Ovary (tissue), 3 donors: ENCODE measurements at regions not wholly inside any gene's neighbourhood (a gene's known extent, or its start where the extent isn't known, plus 50 kb on each side); places are given as distances from the start of the nearest gene placed in this dataset.

Source experiments
- CTCF ChIP-seq, 3 donors: fragments of 450-650 bp in 2 of 3; fragments of 200-600 bp in 1 of 3; IDR thresholded peaks; one replicate each; pipeline versions ENCODE4 v1.5.1 to v1.8.0; 2016 to 2022; ENCODE audit warnings: antibody characterized with exemption in 3 of 3, mild to moderate bottlenecking in 1 of 3
- EP300 ChIP-seq: sonication (generic); formaldehyde crosslinking; IDR thresholded peaks from one replicate; pipeline ENCODE4 v1.6.1; 2017; ENCODE audit warnings: antibody characterized with exemption
- POLR2A ChIP-seq: fragments of 450-650 bp; IDR thresholded peaks from one replicate; pipeline ENCODE4 v1.6.1; 2017; ENCODE audit warnings: antibody characterized with exemption, mild to moderate bottlenecking, moderate library complexity
- donor health status: DM: no; HTN: no; CAD: no.

DNA sequence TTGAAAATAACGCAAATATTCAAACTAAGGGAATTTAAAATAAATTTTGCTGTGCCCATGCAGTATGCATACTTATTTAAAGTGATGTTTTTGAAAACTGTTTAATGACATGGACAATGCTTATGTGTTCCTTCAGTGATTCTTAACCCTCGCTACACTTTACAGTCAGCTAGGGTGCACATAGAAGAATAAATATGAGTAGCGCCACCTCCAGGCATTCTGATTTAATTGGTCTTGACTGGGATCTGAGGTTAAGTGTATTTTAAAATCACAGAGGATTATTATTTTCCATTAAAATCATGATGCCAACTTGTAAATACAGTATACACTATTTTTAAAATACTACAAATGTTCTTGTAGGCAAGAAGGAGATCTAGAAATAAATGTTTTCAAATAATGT, 373.5 kb upstream of the ADGRL4 start:
- TF ChIP-seq EP300 (no peak), CTCF (IDR thresholded peaks at IDR 0.05) (no peak), POLR2A (no peak)
